ENCODE measurements at regions not wholly inside any gene's neighbourhood (a gene's known extent, or its start where the extent isn't known, plus 50 kb on each side); places are given as distances from the start of the nearest gene placed in this dataset.

DNA sequence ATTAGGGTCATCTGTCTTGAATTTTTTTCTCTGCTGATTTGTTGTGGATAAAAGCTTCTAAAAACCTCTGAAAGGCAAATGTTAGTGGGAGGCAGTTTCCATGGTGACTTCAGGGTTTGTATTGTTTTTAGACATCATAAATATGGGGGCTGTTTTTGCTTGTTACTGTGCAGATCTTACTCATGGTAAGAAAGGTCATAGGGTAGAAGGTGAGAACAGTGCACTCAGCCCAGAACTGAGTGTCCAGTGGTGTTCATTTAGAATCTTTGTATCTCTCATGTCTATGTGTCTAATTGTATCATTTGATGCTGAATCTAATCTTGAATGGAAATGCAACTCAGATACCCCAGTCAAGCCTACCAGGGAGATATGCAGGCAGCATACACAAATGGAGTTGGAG is 609.8 kb downstream of the ZNF674 start (continued):
- TF ChIP-seq, protein P1, sequence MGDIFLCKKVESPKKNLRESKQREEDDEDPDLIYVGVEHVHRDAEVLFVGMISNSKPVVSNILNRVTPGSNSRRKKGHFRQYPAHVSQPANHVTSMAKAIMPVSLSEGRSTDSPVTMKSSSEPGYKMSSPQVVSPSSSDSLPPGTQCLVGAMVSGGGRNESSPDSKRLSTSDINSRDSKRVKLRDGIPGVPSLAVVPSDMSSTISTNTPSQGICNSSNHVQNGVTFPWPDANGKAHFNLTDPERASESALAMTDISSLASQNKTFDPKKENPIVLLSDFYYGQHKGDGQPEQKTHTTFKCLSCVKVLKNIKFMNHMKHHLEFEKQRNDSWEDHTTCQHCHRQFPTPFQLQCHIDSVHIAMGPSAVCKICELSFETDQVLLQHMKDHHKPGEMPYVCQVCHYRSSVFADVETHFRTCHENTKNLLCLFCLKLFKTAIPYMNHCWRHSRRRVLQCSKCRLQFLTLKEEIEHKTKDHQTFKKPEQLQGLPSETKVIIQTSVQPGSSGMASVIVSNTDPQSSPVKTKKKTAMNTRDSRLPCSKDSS (IDR thresholded peaks at IDR 0.05; ENCODE audit: low read depth, partially characterized antibody): no peak
- TF ChIP-seq LARP7 (IDR thresholded peaks at IDR 0.05): no peak
- TF ChIP-seq ARNT (IDR thresholded peaks at IDR 0.05): no peak
- no peak for TF ChIP-seq CREB5 (CRISPR knock-in tag; IDR thresholded peaks at IDR 0.05)
- TF ChIP-seq U2AF2 (optimal IDR thresholded peaks at IDR 0.05; ENCODE audit: low read depth, low read length): no peak
- no peak for TF ChIP-seq SMARCE1 (IDR thresholded peaks at IDR 0.05)
- no peak for TF ChIP-seq ZNF263 (CRISPR knock-in tag; IDR thresholded peaks at IDR 0.05; ENCODE audit: borderline replicate concordance)
- no peak for TF ChIP-seq WHSC1 (IDR thresholded peaks at IDR 0.05; ENCODE audit: low read length)
- no peak for TF ChIP-seq HMG20A (CRISPR knock-in tag; conservative IDR thresholded peaks at IDR 0.05)

- ATAC-seq: no peak
- intact Hi-C loops (cut with micrococcal nuclease) (no loop called here), in situ Hi-C loops (cut with MboI) (no loop called here)
- Histone ChIP-seq H3K36me3 (ENCODE audit: control insufficient read depth, insufficient read depth, low read length) (no peaks in the 10 kb centered on the region), H3K27me3 (ENCODE audit: control insufficient read depth in 2 of 2, insufficient read depth in 2 of 2, low read length in 2 of 2) (no peaks in the 10 kb centered on the region), H3K9ac (ENCODE audit: insufficient read depth in 1 of 2, low read depth in 2 of 2, low read length in 2 of 2) (no peak overlapping the region), H3K4me3 (no peak overlapping the region), H3K9me3 (replicated peaks; ENCODE audit: control insufficient read depth, insufficient read depth, low read depth, low read length) (no peaks in the 10 kb centered on the region), H3K4me2 (ENCODE audit: insufficient read depth, low read length) (no peak overlapping the region), H3K79me2 (ENCODE audit: control insufficient read depth, insufficient read depth, low read length) (no peaks in the 10 kb centered on the region), H4K20me1 (replicated peaks; ENCODE audit: control insufficient read depth, insufficient read depth, low read length) (no peaks in the 10 kb centered on the region), H3K27ac (ENCODE audit: extremely low read depth, low read depth, low read length) (no peak overlapping the region), H3K4me1 (replicated peaks in 1 of 2; ENCODE audit: control insufficient read depth in 2 of 2, insufficient read depth in 2 of 2, low read length in 2 of 2) (no peaks in the 10 kb centered on the region), H3K9me1 (ENCODE audit: control insufficient read depth, insufficient read depth, low read length) (no peaks in the 10 kb centered on the region), H2AFZ (ENCODE audit: low read depth, low read length) (no peak overlapping the region)
- ChIA-PET POLR2A (no interaction called here), CTCF (ENCODE audit: low intra/inter-chr PET ratio) (no interaction called here)
- no TSS peak for BruUV-seq (replicated peaks)
- no peak for FAIRE-seq
- DNase-seq (ENCODE audit: extremely low read depth in 1 of 4, low spot score in 3 of 4): no peak
- 0% methylated on average over 3 of the region's 3 CpGs for WGBS (ENCODE audit: insufficient coverage, low coverage, missing lambda C conversion rate)
- no peak for TF ChIP-seq SRSF3 (IDR thresholded peaks at IDR 0.05; ENCODE audit: insufficient read depth, low read length)
- no peak for TF ChIP-seq ZSCAN29 (IDR thresholded peaks at IDR 0.05)
- TF ChIP-seq, protein P2, sequence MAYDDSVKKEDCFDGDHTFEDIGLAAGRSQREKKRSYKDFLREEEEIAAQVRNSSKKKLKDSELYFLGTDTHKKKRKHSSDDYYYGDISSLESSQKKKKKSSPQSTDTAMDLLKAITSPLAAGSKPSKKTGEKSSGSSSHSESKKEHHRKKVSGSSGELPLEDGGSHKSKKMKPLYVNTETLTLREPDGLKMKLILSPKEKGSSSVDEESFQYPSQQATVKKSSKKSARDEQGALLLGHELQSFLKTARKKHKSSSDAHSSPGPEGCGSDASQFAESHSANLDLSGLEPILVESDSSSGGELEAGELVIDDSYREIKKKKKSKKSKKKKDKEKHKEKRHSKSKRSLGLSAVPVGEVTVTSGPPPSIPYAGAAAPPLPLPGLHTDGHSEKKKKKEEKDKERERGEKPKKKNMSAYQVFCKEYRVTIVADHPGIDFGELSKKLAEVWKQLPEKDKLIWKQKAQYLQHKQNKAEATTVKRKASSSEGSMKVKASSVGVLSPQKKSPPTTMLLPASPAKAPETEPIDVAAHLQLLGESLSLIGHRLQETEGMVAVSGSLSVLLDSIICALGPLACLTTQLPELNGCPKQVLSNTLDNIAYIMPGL (CRISPR knock-in tag; IDR thresholded peaks at IDR 0.05): no peak
- TF ChIP-seq, protein P3, sequence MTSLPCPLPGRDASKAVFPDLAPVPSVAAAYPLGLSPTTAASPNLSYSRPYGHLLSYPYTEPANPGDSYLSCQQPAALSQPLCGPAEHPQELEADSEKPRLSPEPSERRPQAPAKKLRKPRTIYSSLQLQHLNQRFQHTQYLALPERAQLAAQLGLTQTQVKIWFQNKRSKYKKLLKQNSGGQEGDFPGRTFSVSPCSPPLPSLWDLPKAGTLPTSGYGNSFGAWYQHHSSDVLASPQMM (CRISPR knock-in tag; IDR thresholded peaks at IDR 0.05): no peak
- no peak for TF ChIP-seq SMAD3 (CRISPR knock-in tag; conservative IDR thresholded peaks at IDR 0.05)
- no peak for TF ChIP-seq ARID2 (IDR thresholded peaks at IDR 0.05)
- no peak for TF ChIP-seq PRPF4 (IDR thresholded peaks at IDR 0.05; ENCODE audit: insufficient read depth, low read depth, low read length, poor library complexity, severe bottlenecking)
Observed at GRCh38 chrX:45912316-45912715, 632.9 kb downstream of the ZNF674 start.
